Activated B cell treated with CpG ODN at 0.5 μM for 24 hours (primary cell): ENCODE measurements at regions not wholly inside any gene's neighbourhood (a gene's known extent, or its start where the extent isn't known, plus 50 kb on each side); places are given as distances from the start of the nearest gene placed in this dataset.
A peak's percentile ranks its signal among the peaks of the same experiment; 100 is the strongest.

Source experiments
- ATAC-seq: fragments of 200-7000 bp; cut with Tn5 transposase; one replicate; pipeline ENCODE4 v1.10.0; 2021; ENCODE audit warnings: low read depth, mild to moderate bottlenecking, moderate library complexity
- CTCF ChIA-PET: fragments of 350-600 bp; sonication (Branson Sonifier 250); formaldehyde crosslinking; loops from one replicate; lab custom pipeline; 2021; ENCODE audit warnings: antibody characterized with exemption; lab: Charles Lee
- POLR2A ChIA-PET: fragments of 350-600 bp; sonication (Branson Sonifier 250); formaldehyde crosslinking; loops from one replicate; lab custom pipeline; 2021; ENCODE audit warnings: antibody characterized with exemption; lab: Charles Lee
- DNase-seq: peaks from one replicate; pipeline ENCODE4 v3.0.0; 2022
- H3K27ac Mint-ChIP-seq: one replicate; pipeline ENCODE4 v1.8.0; 2020; ENCODE audit warnings: mixed read lengths
- H3K27me3 Mint-ChIP-seq: one replicate; pipeline ENCODE4 v1.8.0; 2021; ENCODE audit warnings: mixed read lengths
- H3K36me3 Mint-ChIP-seq: one replicate; pipeline ENCODE4 v1.8.0; 2021; ENCODE audit warnings: low read depth, mixed read lengths
- H3K4me1 Mint-ChIP-seq: one replicate; pipeline ENCODE4 v1.8.0; 2021; ENCODE audit warnings: mixed read lengths
- H3K4me3 Mint-ChIP-seq: one replicate; pipeline ENCODE4 v1.8.0; 2020; ENCODE audit warnings: mild to moderate bottlenecking, mixed read lengths
- H3K9me3 Mint-ChIP-seq: one replicate; pipeline ENCODE4 v1.8.0; 2020; ENCODE audit warnings: mixed read lengths
- CTCF ChIP-seq: fragments of 200-600 bp; IDR thresholded peaks from one replicate; pipeline ENCODE4 v1.8.0; 2022; ENCODE audit warnings: antibody characterized with exemption, mild to moderate bottlenecking
- intact Hi-C: fragments of 100-400 bp; cut with micrococcal nuclease; formaldehyde crosslinking; loops from one replicate; pipeline ENCODE4 v1.15.1; 2024

- TF ChIP-seq CTCF = no peak
- Mint-ChIP-seq H3K27ac (no peak overlapping the region), H3K9me3 (no peaks in the 10 kb centered on the region), H3K4me3 (no peak overlapping the region), H3K36me3 (peaks cover 1% of the 10 kb centered on the region), H3K27me3 (no peaks in the 10 kb centered on the region), H3K4me1 (no peaks in the 10 kb centered on the region)
- CTCF ChIA-PET = no interaction called here
- DNase-seq (no peak), ATAC-seq (no peak)
- intact Hi-C loops = no loop called here
- POLR2A ChIA-PET = no interaction called here
Observed at GRCh38 chr12:24256684-24257083, 307.2 kb upstream of the SOX5 start.

- H3K27ac Mint-ChIP-seq = no peak overlapping the region
- no peaks in the 10 kb centered on the region for H3K9me3 Mint-ChIP-seq
- H3K36me3 Mint-ChIP-seq = peaks cover 1% of the 10 kb centered on the region
- intact Hi-C loops = no loop called here
- no peak overlapping the region for H3K4me3 Mint-ChIP-seq
- no peaks in the 10 kb centered on the region for H3K27me3 Mint-ChIP-seq
- no peak for TF ChIP-seq CTCF
- H3K4me1 Mint-ChIP-seq = no peaks in the 10 kb centered on the region
- DNase-seq = no peak
- no peak for ATAC-seq
- POLR2A ChIA-PET = no interaction called here
- CTCF ChIA-PET = no interaction called here
Observed at GRCh38 chr12:24255920-24256665, 306.6 kb upstream of the SOX5 start.

GRCh38 chr12:24252602-24253001 is 303.1 kb upstream of the SOX5 start:
- intact Hi-C loops = no loop called here
- DNase-seq (no peak), ATAC-seq (no peak)
- ChIA-PET CTCF (interaction anchor here (0.7 kb wide), 1 partner anchor 40 kb away, joined by 3 read pairs; no protein-coding TSS in a partner anchor), POLR2A (no interaction called here)
- TF ChIP-seq CTCF = no peak
- no peak overlapping the region for H3K4me3 Mint-ChIP-seq
- H3K27me3 Mint-ChIP-seq = no peaks in the 10 kb centered on the region
- no peaks in the 10 kb centered on the region for H3K9me3 Mint-ChIP-seq
- peaks cover 1% of the 10 kb centered on the region for H3K36me3 Mint-ChIP-seq
- peak overlapping the region; percentile 15 for H3K27ac Mint-ChIP-seq
- H3K4me1 Mint-ChIP-seq = no peaks in the 10 kb centered on the region

- Mint-ChIP-seq H3K27me3 (no peaks in the 10 kb centered on the region), H3K4me1 (no peaks in the 10 kb centered on the region), H3K9me3 (no peaks in the 10 kb centered on the region), H3K4me3 (no peak overlapping the region), H3K27ac (no peak overlapping the region), H3K36me3 (peaks cover 2% of the 10 kb centered on the region)
- ATAC-seq (no peak), DNase-seq (no peak)
- ChIA-PET POLR2A (no interaction called here), CTCF (no interaction called here)
- no peak for TF ChIP-seq CTCF
- intact Hi-C loops = no loop called here
Observed at GRCh38 chr12:24246934-24247333, 297.5 kb upstream of the SOX5 start.

GRCh38 chr12:24246376-24246775 is 296.9 kb upstream of the SOX5 start:
- ChIA-PET CTCF (no interaction called here), POLR2A (no interaction called here)
- no peak for TF ChIP-seq CTCF
- peaks cover 2% of the 10 kb centered on the region for H3K36me3 Mint-ChIP-seq
- H3K27me3 Mint-ChIP-seq = no peaks in the 10 kb centered on the region
- no peak for ATAC-seq
- no peak for DNase-seq
- H3K27ac Mint-ChIP-seq = no peak overlapping the region
- no peak overlapping the region for H3K4me3 Mint-ChIP-seq
- intact Hi-C loops = no loop called here
- H3K4me1 Mint-ChIP-seq = no peaks in the 10 kb centered on the region
- no peaks in the 10 kb centered on the region for H3K9me3 Mint-ChIP-seq
